HFFc6 (cell line): ENCODE measurements at regions not wholly inside any gene's neighbourhood (a gene's known extent, or its start where the extent isn't known, plus 50 kb on each side); places are given as distances from the start of the nearest gene placed in this dataset.
A peak's percentile ranks its signal among the peaks of the same experiment; 100 is the strongest.
"Not testable (repeated sequence)": the region's sequence is repeated elsewhere in the genome, so short reads cannot be mapped to it uniquely, and the experiment has no call there.

Experiments used
- DNase-seq: peaks from one replicate; pipeline ENCODE4 v3.0.0-alpha.2; 2018
- H3K27ac Mint-ChIP-seq: 2 replicates; pipeline ENCODE4 v1.8.0; 2020; ENCODE audit warnings: mild to moderate bottlenecking, mixed read lengths
- H3K27me3 Mint-ChIP-seq: 2 replicates; pipeline ENCODE4 v1.8.0; 2021; ENCODE audit warnings: mild to moderate bottlenecking, moderate library complexity, mixed read lengths; ENCODE audit not compliant: insufficient read depth
- H3K36me3 Mint-ChIP-seq: 2 replicates; pipeline ENCODE4 v1.8.0; 2021; ENCODE audit warnings: low read depth, mixed read lengths
- H3K4me1 Mint-ChIP-seq: 2 replicates; pipeline ENCODE4 v1.8.0; 2020; ENCODE audit warnings: low read depth, mixed read lengths
- H3K4me3 Mint-ChIP-seq: 2 replicates; pipeline ENCODE4 v1.8.0; 2020; ENCODE audit warnings: mild to moderate bottlenecking, moderate library complexity, mixed read lengths
- H3K9me3 Mint-ChIP-seq: 2 replicates; pipeline ENCODE4 v1.8.0; 2020; ENCODE audit warnings: mild to moderate bottlenecking, mixed read lengths
- CTCF ChIP-seq: fragments of 200-600 bp; sonication (generic); IDR thresholded peaks from 2 replicates; pipeline ENCODE4 v1.5.0; 2021; ENCODE audit warnings: antibody characterized with exemption, mild to moderate bottlenecking

GRCh38 chr6:84575264-84575663 is 189.1 kb downstream of the TBX18 start:
- Mint-ChIP-seq H3K9me3 (peaks cover 3% of the 10 kb centered on the region; the same call in 1 of the 2 replicates), H3K4me1 (peaks cover 24% of the 10 kb centered on the region), H3K36me3 (peaks cover 14% of the 10 kb centered on the region), H3K27ac (no peak overlapping the region), H3K4me3 (no peak overlapping the region), H3K27me3 (no peaks in the 10 kb centered on the region)
- TF ChIP-seq CTCF: no peak
- peak; percentile 84 for DNase-seq

GRCh38 chr6:84569882-84570281 is 194.5 kb downstream of the TBX18 start:
- peaks cover 11% of the 10 kb centered on the region for H3K9me3 Mint-ChIP-seq
- peaks cover 6% of the 10 kb centered on the region for H3K4me1 Mint-ChIP-seq
- H3K4me3 Mint-ChIP-seq: no peak overlapping the region
- H3K27ac Mint-ChIP-seq: no peak overlapping the region
- no peak for DNase-seq
- H3K27me3 Mint-ChIP-seq: peaks cover 2% of the 10 kb centered on the region
- H3K36me3 Mint-ChIP-seq: peaks cover 11% of the 10 kb centered on the region
- no peak for TF ChIP-seq CTCF

- no peaks in the 10 kb centered on the region for H3K4me1 Mint-ChIP-seq
- TF ChIP-seq CTCF: peak; percentile 61
- no peak overlapping the region for H3K4me3 Mint-ChIP-seq
- H3K27me3 Mint-ChIP-seq: peaks cover 2% of the 10 kb centered on the region
- DNase-seq: peak; percentile 23
- H3K27ac Mint-ChIP-seq: no peak overlapping the region
- H3K9me3 Mint-ChIP-seq: peaks cover 11% of the 10 kb centered on the region
- H3K36me3 Mint-ChIP-seq: peaks cover 11% of the 10 kb centered on the region
Measured at GRCh38 chr6:84568971-84569370, 195.4 kb downstream of the TBX18 start.

GRCh38 chr6:84565718-84566117 is 198.7 kb downstream of the TBX18 start:
- DNase-seq, H3K4me1 Mint-ChIP-seq, H3K27me3 Mint-ChIP-seq, H3K4me3 Mint-ChIP-seq, H3K27ac Mint-ChIP-seq: not testable (repeated sequence)
- Mint-ChIP-seq H3K36me3 (peaks cover 11% of the 10 kb centered on the region), H3K9me3 (peaks cover 11% of the 10 kb centered on the region)

- Mint-ChIP-seq H3K36me3 (no peaks in the 10 kb centered on the region), H3K9me3 (no peaks in the 10 kb centered on the region), H3K27ac (no peak overlapping the region), H3K4me3 (no peak overlapping the region), H3K27me3 (peaks cover 4% of the 10 kb centered on the region), H3K4me1 (peaks cover 7% of the 10 kb centered on the region; the same call in 1 of the 2 replicates)
- no peak for TF ChIP-seq CTCF
- DNase-seq: no peak
Measured at GRCh38 chr6:84560436-84561390, 203.7 kb downstream of the TBX18 start.
